GM12872 (cell line): ENCODE measurements at regions not wholly inside any gene's neighbourhood (a gene's known extent, or its start where the extent isn't known, plus 50 kb on each side); places are given as distances from the start of the nearest gene placed in this dataset.

Experiments used
- TF ChIP-seq, protein P1 (sequence below): IDR thresholded peaks from 3 replicates; pipeline ENCODE4 v1.5.1; 2011; ENCODE audit warnings: low read depth, mild to moderate bottlenecking, low read length, moderate library complexity; ENCODE audit not compliant: insufficient read depth

DNA sequence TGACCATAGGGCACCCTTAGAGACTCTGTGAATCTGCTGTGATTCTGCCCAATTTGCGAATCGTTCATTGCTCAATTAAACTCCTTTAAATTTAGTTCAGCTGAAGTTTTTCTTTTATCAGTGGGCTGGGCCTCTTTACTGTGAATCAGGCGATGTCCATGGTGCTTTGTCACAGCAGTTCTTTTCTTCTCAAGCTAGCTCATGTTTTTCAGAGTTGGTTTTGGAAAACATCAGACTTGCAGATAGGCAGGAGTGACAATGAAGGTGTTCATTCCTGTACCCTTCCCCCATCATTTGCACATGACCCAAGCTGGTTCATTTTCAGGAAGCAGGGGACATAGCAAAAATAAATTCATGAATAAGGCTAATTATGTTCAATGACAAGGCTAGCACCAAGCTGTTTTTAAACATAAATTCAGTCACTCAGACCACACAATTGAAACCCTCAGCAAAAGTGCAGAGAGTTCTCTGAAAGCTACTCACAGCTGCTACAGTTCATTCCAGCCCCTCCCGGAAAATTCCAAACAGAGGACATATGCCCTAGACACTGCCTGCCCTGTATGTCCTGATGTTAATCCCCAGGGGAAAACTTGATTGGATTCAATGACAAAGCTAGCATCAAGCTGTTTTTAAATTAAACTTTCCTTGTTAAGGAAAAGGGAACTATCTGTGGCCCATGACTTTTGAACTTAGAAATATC is 383.3 kb downstream of the C12orf75 start:
- TF ChIP-seq, protein P1, sequence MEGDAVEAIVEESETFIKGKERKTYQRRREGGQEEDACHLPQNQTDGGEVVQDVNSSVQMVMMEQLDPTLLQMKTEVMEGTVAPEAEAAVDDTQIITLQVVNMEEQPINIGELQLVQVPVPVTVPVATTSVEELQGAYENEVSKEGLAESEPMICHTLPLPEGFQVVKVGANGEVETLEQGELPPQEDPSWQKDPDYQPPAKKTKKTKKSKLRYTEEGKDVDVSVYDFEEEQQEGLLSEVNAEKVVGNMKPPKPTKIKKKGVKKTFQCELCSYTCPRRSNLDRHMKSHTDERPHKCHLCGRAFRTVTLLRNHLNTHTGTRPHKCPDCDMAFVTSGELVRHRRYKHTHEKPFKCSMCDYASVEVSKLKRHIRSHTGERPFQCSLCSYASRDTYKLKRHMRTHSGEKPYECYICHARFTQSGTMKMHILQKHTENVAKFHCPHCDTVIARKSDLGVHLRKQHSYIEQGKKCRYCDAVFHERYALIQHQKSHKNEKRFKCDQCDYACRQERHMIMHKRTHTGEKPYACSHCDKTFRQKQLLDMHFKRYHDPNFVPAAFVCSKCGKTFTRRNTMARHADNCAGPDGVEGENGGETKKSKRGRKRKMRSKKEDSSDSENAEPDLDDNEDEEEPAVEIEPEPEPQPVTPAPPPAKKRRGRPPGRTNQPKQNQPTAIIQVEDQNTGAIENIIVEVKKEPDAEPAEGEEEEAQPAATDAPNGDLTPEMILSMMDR: no peak

DNA sequence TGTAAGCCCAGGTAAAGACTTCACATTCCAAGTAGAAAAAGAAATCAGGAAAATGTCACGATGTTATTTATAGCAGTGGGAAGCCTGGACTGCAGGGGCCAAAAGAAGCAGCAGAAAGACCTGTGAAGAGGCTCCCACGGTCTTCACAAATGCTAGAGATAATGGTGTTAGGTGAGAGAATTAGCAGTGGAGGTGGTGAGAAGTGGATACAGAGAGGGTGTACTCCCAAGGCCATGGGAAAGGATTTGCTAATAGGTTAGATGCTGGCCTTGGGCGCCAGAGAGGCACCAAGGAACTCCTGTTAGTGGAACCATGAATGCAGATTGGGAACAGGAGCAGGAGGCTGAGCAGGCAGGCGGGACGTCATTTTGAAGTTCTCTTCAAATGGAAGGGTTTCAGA is 386.1 kb downstream of the C12orf75 start:
- TF ChIP-seq, protein P1: no peak

DNA sequence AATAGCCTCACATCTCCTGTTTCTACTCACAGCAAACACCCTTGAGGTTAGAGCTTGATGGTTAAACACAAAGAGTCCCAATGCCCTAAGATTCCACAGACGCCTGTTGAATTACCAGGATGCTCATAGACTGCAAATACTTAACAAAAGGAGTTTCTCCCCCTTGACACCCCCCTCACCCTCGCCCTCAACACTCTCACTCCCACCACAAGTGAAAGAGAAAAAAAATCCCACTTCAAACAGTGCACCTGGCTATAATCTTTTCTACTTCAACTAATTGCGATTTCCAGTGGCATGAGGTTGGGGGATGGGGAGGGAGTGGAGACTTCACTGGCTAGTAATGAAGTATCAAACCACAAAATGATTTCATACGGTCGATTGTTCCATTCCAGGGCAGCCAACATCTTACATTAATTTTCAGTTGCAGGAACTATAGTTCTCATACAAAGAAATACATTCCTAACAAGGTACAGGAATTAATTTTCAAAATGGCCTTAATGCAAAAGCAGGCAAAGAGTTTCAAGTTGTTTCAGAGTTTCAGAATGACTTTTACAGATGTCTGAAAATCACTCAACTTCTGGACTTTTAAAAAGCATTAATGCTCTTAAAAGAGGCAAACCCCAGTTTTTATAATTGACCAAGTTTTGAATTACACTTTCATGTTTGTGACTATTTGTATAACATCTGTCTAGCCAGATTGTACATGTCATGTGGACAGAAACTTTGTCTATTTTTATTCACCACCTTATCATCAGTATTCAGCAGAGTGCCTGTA is 390.7 kb downstream of the C12orf75 start:
- TF ChIP-seq, protein P1: no peak

DNA sequence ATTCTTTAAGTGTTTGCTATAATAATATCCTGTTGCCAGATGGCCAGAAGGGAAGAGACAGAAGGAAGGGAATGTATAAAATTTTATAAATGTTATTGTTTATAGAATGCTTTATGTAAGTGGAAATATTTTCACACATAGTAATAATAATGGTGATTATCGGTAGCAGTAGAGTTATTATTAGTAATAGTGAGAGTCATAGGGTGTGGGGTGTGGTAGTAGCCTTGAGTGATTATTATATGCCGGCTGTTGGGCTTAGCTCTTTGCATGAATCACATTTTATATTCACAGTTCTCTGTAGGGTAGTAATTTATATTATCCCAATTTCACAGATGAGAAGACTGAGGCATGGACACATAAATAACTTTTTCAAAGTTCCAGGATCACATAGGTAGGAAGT is 391.4 kb downstream of the C12orf75 start:
- TF ChIP-seq, protein P1: no peak

DNA sequence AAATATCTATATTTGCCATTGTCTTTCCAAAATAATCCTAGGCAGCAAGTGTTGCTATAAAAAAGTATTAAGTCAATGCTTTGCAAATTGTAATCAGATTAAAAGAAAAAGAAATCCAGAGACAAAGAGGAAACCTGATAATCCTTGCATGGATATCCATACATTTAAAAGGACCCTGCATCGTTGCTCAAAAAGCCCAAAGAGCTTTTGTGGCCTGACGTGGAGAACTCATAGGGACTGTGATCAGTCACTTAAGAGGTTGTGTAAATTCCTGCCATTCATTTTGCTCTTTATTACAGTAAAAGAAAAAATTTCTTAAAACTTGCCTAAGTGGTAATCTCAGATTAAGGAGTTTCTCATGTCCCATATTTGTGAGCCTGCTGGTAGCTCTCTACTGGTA is 392.6 kb downstream of the C12orf75 start:
- TF ChIP-seq, protein P1: no peak

DNA sequence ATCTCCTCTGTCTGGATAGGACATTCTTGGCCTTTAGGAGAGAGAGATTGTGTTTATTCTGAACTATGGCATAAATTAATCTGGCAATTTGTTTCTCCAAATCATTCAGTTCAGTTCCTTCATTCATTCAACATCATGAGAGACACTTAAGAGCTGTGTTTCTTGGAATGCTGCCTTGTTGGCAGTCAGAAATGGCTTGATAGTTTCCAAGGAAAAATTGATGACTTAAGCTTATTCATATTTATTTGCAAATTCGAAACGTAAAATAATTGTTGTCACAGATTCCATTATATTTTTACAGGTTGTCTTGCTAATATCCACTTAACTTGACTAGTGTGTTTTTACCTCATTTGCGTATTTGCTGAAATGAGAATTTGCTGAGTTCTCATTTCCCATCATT is 393.0 kb downstream of the C12orf75 start:
- TF ChIP-seq, protein P1: no peak

DNA sequence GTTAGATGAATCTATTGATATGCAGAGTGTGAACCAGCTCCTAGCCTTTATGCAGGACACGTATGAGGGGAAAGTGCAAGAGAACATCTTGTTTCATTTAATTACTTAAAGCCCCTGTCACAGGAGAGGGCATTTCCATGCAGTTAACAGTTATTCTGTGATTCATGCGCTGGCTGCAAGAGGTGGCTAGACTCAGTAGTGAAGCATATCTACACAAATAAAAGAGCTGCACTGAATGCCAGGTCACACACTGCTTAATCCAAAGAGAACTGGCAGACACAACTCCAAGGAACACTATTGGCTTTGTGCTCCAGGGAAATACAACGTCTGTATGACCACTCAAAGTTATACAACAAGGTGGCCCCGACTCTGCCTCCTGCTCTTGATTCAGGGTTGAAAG is 394.1 kb downstream of the C12orf75 start:
- TF ChIP-seq, protein P1: no peak
